ENCODE measurements at regions not wholly inside any gene's neighbourhood (a gene's known extent, or its start where the extent isn't known, plus 50 kb on each side); places are given as distances from the start of the nearest gene placed in this dataset.

GRCh38 chr6:19160081-19160730 is 677.0 kb upstream of the ID4 start:
- TF ChIP-seq CTCF (IDR thresholded peaks at IDR 0.05 in 2 of 3, conservative IDR thresholded peaks at IDR 0.05 in 1 of 3; ENCODE audit: insufficient read depth in 2 of 3, low read depth in 1 of 3, low read length in 3 of 3) (no peak), TCF3 (CRISPR knock-in tag; IDR thresholded peaks at IDR 0.05) (no peak), ELF1 (tag; IDR thresholded peaks at IDR 0.05) (no peak), KLF1 (tag; IDR thresholded peaks at IDR 0.05) (no peak), EP300 (IDR thresholded peaks at IDR 0.05; ENCODE audit: low read length) (no peak), HBP1 (CRISPR knock-in tag; IDR thresholded peaks at IDR 0.05) (no peak), SOX6 (IDR thresholded peaks at IDR 0.05) (no peak), MEIS2 (IDR thresholded peaks at IDR 0.05; ENCODE audit: partially characterized antibody) (no peak), RNF2 (IDR thresholded peaks at IDR 0.05) (no peak), ELF4 (CRISPR knock-in tag; IDR thresholded peaks at IDR 0.05) (no peak)
